ENCODE measurements at regions not wholly inside any gene's neighbourhood (a gene's known extent, or its start where the extent isn't known, plus 50 kb on each side); places are given as distances from the start of the nearest gene placed in this dataset.

GRCh38 chr1:37153116-37154100 is 119.1 kb upstream of the GRIK3 start:
- in situ Hi-C loops (cut with HindIII; ENCODE audit: low pct_ligation_motif_present, low pct_unique_long_range_greater_than_20kb, low sequenced_read_pairs), result no loop called here
- no peak for DNase-seq

DNA sequence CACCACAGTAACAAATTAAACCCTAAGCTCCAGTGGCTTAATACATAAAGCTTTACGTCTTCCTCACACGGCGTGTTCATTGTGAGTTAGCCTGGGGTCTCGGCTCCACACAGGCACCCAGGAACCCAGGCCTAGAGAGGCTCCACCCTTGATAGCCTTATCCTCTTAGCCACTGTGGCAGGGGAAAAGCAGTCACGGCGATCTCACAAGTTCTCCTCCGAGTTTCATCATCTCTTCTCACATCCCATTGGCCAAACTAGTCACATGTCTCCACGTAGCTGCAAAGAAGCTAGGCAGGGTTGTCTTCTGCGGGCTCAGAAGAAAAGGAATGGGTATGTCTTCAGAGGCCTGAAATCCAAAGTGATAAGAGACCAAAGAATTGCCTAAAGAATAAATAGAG is 122.3 kb upstream of the GRIK3 start:
- no peak for DNase-seq
- in situ Hi-C loops (cut with HindIII; ENCODE audit: low pct_ligation_motif_present, low pct_unique_long_range_greater_than_20kb, low sequenced_read_pairs), result no loop called here

- no peak for DNase-seq
- in situ Hi-C loops (cut with HindIII; ENCODE audit: low pct_ligation_motif_present, low pct_unique_long_range_greater_than_20kb, low sequenced_read_pairs), result no loop called here
These were observed 123.3 kb upstream of the GRIK3 start for GRCh38 chr1:37157634-37158033.

DNA sequence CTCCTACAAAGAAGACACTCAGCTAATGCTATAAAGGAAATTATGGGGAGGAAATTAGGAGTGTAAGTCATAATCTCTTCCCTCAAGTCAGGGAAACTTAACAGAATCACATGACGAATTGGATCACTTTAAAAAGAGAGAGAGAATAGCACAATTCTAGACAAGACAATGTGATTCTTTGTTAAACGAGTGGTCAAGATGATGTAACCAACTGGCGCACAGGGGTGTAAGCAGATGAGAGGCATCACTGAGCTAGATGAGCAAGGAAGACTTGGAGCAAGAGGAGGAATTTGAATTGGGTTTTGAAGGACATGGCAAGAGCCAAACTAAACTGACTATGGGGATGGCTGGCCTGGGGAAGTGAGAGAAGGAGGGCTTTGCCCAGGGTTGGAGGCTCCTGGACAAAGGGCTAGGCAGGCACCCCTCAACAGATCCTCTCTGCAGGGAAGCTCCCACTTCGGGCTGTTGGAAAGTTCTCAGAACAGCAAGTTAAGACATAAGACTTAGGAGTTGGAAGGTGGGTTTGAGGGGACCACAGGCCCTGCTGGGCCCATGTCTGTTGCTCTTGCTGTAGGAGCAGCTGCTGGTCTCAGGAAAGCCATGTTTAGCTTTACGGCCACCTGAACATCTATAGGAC is 123.9 kb upstream of the GRIK3 start:
- in situ Hi-C loops (cut with HindIII; ENCODE audit: low pct_ligation_motif_present, low pct_unique_long_range_greater_than_20kb, low sequenced_read_pairs), result no loop called here
- no peak for DNase-seq

DNA sequence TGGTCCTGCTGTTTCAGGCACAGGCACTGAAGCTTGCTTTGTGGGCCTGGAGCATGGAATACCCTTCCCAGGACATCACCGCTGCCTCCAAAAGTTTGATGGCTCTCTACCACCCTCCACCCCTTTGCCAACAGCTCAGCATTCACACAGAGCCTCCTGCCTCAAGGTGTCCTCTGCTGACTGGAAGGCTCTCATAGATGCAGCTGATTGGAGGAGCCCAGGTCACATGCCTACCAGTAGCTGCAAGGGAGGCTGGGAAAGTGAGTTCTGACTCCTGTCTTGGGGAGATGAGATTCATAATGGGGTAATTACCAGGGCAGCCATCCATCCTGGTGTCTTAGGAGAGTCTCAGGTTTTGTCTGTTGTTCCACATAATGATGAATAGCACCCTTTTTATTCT is 124.8 kb upstream of the GRIK3 start:
- DNase-seq, result no peak

DNA sequence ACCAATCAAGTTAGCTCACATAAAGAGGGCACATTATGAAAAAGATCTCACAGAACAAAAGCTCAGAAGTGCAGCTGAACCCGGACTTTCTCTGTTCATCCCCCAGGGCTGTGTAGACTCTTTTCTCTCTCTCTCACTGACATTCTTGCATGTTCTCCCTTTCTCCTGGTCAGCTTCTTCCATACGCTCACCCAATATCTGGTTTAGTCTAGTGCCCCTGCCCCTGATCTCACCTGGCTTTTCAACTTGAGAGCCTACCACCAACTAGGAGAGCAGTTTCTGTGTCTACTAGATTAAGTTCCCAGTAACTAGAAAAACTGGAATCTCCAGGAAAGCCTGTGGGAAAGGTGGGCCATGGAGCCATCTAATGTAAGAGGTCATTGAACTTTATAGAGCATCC is 126.9 kb upstream of the GRIK3 start:
- DNase-seq, result no peak
- in situ Hi-C loops (cut with HindIII; ENCODE audit: low pct_ligation_motif_present, low pct_unique_long_range_greater_than_20kb, low sequenced_read_pairs), result no loop called here

More for the DNA sequence above, 124.8 kb upstream of the GRIK3 start:
- in situ Hi-C loops (cut with HindIII; ENCODE audit: low pct_ligation_motif_present, low pct_unique_long_range_greater_than_20kb, low sequenced_read_pairs), result no loop called here

GRCh38 chr1:37162059-37162458 is 127.7 kb upstream of the GRIK3 start:
- in situ Hi-C loops (cut with HindIII; ENCODE audit: low pct_ligation_motif_present, low pct_unique_long_range_greater_than_20kb, low sequenced_read_pairs), result no loop called here
- no peak for DNase-seq

GRCh38 chr1:37166005-37166404 is 131.7 kb upstream of the GRIK3 start:
- in situ Hi-C loops (cut with HindIII; ENCODE audit: low pct_ligation_motif_present, low pct_unique_long_range_greater_than_20kb, low sequenced_read_pairs), result no loop called here
- no peak for DNase-seq

- DNase-seq, result no peak
- in situ Hi-C loops (cut with HindIII; ENCODE audit: low pct_ligation_motif_present, low pct_unique_long_range_greater_than_20kb, low sequenced_read_pairs), result no loop called here
These were observed 133.2 kb upstream of the GRIK3 start for GRCh38 chr1:37167479-37167878.

- in situ Hi-C loops (cut with HindIII; ENCODE audit: low pct_ligation_motif_present, low pct_unique_long_range_greater_than_20kb, low sequenced_read_pairs), result no loop called here
- no peak for DNase-seq
These were observed 134.9 kb upstream of the GRIK3 start for GRCh38 chr1:37169241-37169640.

GRCh38 chr1:37169743-37170275 is 135.5 kb upstream of the GRIK3 start:
- no peak for DNase-seq
- in situ Hi-C loops (cut with HindIII; ENCODE audit: low pct_ligation_motif_present, low pct_unique_long_range_greater_than_20kb, low sequenced_read_pairs), result no loop called here

DNA sequence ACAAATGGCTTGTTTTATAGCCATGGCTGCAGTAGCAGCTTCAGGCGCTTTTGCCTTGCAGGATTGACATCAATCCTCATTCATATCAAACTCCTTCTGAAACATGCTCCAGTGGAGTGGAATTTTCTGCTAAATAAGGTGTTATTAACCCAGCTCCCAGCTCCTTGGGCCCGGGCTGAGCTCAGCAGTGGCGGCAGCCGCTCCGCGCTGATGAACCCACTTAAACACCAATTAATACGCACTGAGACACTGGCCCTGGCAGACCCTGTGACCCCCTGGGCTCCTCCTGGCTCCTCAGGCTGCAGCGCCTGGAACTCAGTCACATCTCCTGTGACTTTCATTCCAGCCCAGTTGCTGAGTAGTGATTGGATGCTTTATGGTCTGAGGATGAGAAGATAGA is 137.4 kb upstream of the GRIK3 start:
- in situ Hi-C loops (cut with HindIII; ENCODE audit: low pct_ligation_motif_present, low pct_unique_long_range_greater_than_20kb, low sequenced_read_pairs), result no loop called here
- DNase-seq, result no peak

DNA sequence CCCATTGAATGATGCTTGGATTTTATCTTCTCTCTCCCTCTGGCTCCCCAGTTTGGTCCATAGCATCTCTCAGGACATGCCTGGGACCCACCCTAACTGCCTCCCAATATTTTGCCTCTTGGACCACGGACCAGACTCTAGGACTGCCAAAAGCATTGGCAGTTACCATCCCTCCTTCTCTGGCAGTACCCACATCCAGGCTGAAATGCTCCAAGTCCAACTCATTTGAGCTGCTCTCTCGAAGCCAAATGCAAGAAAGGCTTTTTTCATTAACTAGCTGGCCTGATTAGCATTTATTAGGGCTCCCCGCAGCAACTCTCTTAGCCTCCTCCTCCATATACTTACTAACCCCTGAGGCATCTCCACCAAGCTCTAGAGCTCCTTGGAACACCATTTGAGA is 140.0 kb upstream of the GRIK3 start:
- DNase-seq, result no peak
- in situ Hi-C loops (cut with HindIII; ENCODE audit: low pct_ligation_motif_present, low pct_unique_long_range_greater_than_20kb, low sequenced_read_pairs), result no loop called here

DNA sequence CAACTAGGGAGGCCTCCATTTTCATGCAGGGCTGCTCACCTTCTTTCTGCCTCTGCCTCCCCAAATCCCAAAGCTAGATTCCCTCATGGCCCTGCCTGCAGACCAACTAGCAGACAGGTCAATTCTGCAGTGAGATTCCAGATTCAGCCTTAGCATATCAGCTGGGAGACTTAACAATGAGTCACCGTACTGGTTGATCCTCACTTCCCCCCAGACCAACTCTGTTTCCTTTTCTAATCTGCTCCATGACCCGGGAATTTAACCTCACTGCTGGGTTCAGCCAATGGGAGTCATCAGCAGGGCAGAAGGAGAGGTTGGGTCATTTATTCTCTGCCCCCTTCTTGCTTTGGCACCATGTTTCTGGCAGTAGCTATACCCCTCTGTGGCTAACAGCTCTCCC is 140.6 kb upstream of the GRIK3 start:
- no peak for DNase-seq
- in situ Hi-C loops (cut with HindIII; ENCODE audit: low pct_ligation_motif_present, low pct_unique_long_range_greater_than_20kb, low sequenced_read_pairs), result no loop called here

GRCh38 chr1:37175666-37176215 is 141.4 kb upstream of the GRIK3 start:
- DNase-seq, result no peak
- in situ Hi-C loops (cut with HindIII; ENCODE audit: low pct_ligation_motif_present, low pct_unique_long_range_greater_than_20kb, low sequenced_read_pairs), result no loop called here

GRCh38 chr1:37176269-37176668 is 142.0 kb upstream of the GRIK3 start:
- DNase-seq, result no peak
- in situ Hi-C loops (cut with HindIII; ENCODE audit: low pct_ligation_motif_present, low pct_unique_long_range_greater_than_20kb, low sequenced_read_pairs), result no loop called here

DNA sequence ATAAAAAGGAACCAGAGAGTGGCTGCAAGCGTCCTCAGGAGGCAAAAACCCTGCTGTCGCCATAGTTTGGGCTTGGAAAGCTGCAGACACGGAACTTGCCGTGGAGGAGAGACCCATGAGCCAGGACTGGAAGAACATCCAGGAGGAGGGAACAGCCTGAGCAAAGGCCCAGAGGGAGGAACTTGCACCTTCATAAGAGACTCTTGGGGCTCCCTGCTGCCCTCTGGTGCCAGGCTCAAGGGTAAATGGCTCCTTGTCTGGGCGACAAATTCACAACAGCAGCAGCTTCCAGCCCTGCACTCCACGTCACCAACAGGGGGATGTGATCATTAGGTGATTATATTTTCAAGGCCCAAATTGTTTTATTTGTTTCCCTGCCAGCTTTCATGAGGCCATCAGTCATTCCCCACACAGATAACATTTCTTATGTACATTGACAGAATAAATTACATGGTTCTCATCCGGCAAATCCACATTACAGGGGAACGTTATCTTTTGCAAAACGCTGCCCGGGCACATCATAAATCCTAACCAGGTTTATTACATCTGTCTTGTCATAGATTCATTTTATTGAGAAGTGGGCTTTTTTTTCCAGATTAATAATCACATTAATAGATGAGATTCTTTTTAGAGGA is 143.0 kb upstream of the GRIK3 start:
- in situ Hi-C loops (cut with HindIII; ENCODE audit: low pct_ligation_motif_present, low pct_unique_long_range_greater_than_20kb, low sequenced_read_pairs), result no loop called here
- DNase-seq, result peak; percentile 42

DNA sequence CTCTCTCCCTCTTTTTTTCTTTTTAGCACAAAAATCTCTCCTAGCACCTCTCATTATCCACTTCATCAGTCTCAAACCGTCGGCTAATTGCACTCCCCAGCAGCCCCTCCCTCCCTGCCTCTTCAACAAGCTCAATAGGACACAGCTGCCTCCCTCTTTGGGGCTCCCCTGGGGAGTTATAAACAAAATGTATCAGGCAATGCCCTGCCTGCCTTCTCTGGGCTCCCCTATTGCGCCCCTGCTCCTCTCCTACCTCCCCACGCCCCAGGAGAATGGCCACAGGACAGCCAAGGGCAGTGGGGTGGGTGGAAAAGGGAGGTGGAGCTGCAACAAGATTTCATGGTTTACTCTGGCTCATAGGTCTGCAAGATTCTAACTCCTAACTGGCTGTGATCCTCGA is 147.1 kb upstream of the GRIK3 start:
- in situ Hi-C loops (cut with HindIII; ENCODE audit: low pct_ligation_motif_present, low pct_unique_long_range_greater_than_20kb, low sequenced_read_pairs), result no loop called here
- DNase-seq, result no peak

GRCh38 chr1:37184789-37185188 is 150.5 kb upstream of the GRIK3 start:
- in situ Hi-C loops (cut with HindIII; ENCODE audit: low pct_ligation_motif_present, low pct_unique_long_range_greater_than_20kb, low sequenced_read_pairs), result no loop called here
- no peak for DNase-seq

All from ACHN (cell line).